Fibroblast of mammary gland (primary cell): ENCODE measurements at regions not wholly inside any gene's neighbourhood (a gene's known extent, or its start where the extent isn't known, plus 50 kb on each side); places are given as distances from the start of the nearest gene placed in this dataset.
A peak's percentile ranks its signal among the peaks of the same experiment; 100 is the strongest.

ENCODE experiments used
- DNase-seq: peaks from one replicate; pipeline ENCODE4 v3.0.0-alpha.2; 2010; ENCODE audit warnings: low read depth
- H3K4me3 ChIP-seq: 2 replicates; pipeline ENCODE4 v1.5.1; 2011; ENCODE audit warnings: low read depth, mild to moderate bottlenecking, low read length, moderate library complexity; ENCODE audit not compliant: control insufficient read depth
- CTCF ChIP-seq: conservative IDR thresholded peaks from 2 replicates; pipeline ENCODE4 v1.5.1; 2011; ENCODE audit warnings: low read depth, low read length, inconsistent platforms; ENCODE audit not compliant: control insufficient read depth, insufficient read depth

- no peak for DNase-seq
- no peak overlapping the region for H3K4me3 ChIP-seq
- TF ChIP-seq CTCF: no peak
Measured at GRCh38 chr13:20344836-20345490, 112.8 kb upstream of the GJB6 start.

GRCh38 chr13:20342311-20342710 is 110.2 kb upstream of the GJB6 start:
- H3K4me3 ChIP-seq: no peak overlapping the region
- no peak for TF ChIP-seq CTCF
- no peak for DNase-seq

GRCh38 chr13:20340759-20341171 is 108.6 kb upstream of the GJB6 start:
- TF ChIP-seq CTCF: no peak
- peak overlapping the region; percentile 12 for H3K4me3 ChIP-seq
- DNase-seq: peak; percentile 75

- DNase-seq: no peak
- peak overlapping the region; percentile 12 for H3K4me3 ChIP-seq
- TF ChIP-seq CTCF: no peak
Measured at GRCh38 chr13:20340136-20340758, 108.1 kb upstream of the GJB6 start.

GRCh38 chr13:20337884-20338551 is 105.9 kb upstream of the GJB6 start:
- no peak overlapping the region for H3K4me3 ChIP-seq
- no peak for TF ChIP-seq CTCF

GRCh38 chr13:20336761-20337160 is 104.6 kb upstream of the GJB6 start:
- no peak for TF ChIP-seq CTCF
- DNase-seq: no peak
- H3K4me3 ChIP-seq: no peak overlapping the region

More at GRCh38 chr13:20337884-20338551, 105.9 kb upstream of the GJB6 start:
- no peak for DNase-seq

GRCh38 chr13:20334309-20334708 is 102.2 kb upstream of the GJB6 start:
- H3K4me3 ChIP-seq: no peak overlapping the region
- no peak for TF ChIP-seq CTCF
- no peak for DNase-seq
